Activated CD4-positive, alpha-beta T cell treated with anti-CD3 and anti-CD28 coated beads for 48 hours (primary cell): ENCODE measurements at regions not wholly inside any gene's neighbourhood (a gene's known extent, or its start where the extent isn't known, plus 50 kb on each side); places are given as distances from the start of the nearest gene placed in this dataset.
A peak's percentile ranks its signal among the peaks of the same experiment; 100 is the strongest.
"Not testable (repeated sequence)": the region's sequence is repeated elsewhere in the genome, so short reads cannot be mapped to it uniquely, and the experiment has no call there.

ENCODE experiments used
- DNase-seq: peaks from one replicate; pipeline ENCODE4 v3.0.0-alpha.2; 2020

GRCh38 chr4:112063260-112063659, 82.0 kb upstream of the FAM241A start:
- DNase-seq = no peak

GRCh38 chr4:112069110-112069509, 76.1 kb upstream of the FAM241A start:
- no peak for DNase-seq

- DNase-seq = no peak
Measured at GRCh38 chr4:112073181-112073580, 72.1 kb upstream of the FAM241A start.

- DNase-seq = peak; percentile 27
Measured at GRCh38 chr4:112075129-112075753, 70.0 kb upstream of the FAM241A start.

DNA sequence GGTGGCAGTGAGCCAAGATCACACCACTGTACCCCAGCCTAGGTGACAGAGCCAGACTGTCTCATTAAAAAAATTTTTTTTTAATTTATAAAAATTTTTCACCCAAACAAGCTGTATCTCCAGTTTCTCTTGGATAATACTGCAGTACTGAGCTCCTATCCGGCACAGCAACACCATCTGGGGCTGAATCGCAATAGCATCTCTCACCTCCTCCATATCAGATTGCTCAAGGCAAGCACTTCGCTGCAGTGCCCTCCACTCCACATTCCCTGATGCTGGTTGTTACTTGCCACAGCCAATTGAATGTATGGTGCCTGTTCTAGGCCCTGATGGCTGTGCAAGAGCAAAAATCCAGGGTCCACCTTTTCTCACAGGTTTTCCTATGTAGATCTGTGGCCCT, 69.3 kb upstream of the FAM241A start:
- no peak for DNase-seq

DNA sequence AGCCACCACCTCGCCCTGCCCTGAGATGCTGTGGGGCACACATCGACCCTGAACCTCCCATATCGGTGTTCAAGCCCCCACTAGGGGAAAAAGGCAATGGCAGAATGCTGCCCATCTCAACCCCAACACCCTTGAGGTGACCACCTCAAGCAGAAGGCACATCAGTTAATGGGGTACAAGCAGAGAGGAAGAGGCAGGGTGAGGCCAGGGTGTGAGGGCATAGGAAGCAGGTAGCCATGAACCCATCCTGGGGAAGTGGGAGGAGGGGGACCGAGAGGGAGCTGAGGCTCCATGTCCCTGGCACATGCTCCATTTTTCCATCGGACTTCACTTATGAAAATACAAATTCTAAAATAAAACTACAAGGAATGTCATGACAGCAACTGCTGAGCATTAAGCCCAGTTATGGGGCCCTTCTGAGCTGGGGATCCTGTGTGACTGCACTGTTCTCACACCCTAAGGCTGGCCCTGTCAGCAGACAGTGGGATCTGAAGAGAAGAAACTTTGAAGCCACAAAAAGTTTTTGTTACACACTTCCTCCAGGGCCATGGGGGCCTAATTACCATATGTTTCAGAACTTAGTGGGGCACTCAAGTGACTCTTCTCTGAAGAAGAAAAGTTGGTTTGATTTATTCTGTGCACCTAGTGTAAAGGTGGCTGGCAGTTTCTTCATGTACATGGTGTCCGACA, 68.2 kb upstream of the FAM241A start:
- no peak for DNase-seq

DNA sequence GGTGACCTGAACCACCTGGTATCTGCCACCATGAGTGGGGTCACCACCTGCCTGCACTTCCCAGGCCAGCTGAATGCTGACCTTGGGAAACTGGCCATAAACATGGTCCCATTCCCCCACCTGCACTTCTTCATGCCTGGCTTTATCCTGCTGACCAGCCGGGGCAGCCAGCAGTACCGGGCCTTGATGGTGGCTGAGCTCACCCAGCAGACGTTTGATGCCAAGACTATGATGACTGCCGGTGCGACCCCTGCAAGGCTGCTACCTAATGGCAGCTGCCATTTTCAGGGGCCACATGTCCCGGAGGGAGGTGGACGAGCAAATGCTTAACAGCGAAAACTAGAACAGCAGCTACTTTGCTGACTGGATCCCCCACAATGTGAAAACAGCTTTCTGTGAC, 67.5 kb upstream of the FAM241A start:
- DNase-seq = no peak

DNA sequence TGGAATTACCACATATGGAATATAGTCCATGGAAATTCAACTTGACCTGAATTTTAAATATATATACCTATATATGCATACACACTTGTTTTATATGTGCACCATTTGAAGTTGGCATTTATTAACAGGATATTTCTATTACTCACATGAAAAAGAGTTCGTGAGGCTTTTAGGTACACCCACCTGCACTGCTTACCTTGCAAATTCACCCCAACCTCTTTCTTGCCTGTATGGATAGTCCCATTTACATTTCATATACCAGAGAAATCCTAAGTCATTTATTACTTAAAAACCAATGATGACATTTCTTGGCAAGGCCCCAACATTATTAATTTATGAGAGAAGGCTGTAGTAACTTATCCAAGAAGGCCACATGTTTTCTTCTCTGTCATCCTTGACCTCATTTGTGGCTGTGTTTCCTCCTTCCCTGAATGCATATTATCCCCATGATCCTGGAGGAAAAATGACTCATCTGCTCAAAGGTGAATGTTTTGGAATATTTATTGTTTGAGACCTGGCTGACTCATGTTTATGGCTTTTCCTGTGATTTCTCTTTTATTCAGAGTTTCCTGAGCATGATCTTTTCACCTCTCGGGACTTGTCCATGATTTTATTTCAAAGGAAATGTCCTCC, 62.2 kb upstream of the FAM241A start:
- no peak for DNase-seq

- no peak for DNase-seq
Measured at GRCh38 chr4:112083587-112084347, 61.5 kb upstream of the FAM241A start.

DNA sequence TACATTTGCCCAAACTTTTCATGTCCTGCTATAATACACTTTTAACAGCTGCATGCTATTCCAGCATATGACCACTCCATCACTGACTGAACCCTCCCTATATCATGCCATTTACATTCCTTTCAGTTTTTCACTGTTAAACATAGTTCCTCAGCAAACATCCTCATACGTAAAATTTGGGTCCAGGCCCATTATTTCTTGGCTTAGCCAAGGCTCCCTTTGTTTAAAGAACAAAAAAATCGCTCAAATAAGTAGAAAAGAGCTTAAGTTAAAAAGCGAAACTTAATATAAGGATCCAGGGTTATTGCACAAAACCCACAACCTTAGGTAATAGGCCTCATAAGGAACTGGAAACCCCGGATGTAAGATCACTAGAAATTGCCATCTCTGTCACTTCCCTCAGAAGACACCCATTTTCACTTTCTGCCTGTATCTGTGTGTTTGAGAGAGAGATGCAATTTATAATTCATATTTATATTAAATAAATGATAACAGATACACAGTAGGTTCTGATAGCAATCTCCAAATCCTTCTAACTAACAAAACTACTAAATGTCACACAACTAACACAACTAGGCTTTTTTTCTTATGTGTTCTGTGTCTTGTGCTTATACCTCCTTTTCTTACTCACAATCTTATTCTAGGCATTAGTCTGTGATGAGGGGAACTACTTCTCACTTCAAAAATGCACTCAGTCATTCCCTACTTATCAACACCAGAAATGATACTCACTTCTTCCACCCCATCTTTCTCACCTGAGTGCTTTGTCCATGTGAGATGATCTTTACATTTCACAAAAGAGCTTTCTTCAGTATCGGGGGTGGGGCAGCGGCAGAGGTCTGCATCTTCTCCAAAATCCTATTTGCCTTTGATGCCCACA, 59.9 kb upstream of the FAM241A start:
- DNase-seq = no peak

DNA sequence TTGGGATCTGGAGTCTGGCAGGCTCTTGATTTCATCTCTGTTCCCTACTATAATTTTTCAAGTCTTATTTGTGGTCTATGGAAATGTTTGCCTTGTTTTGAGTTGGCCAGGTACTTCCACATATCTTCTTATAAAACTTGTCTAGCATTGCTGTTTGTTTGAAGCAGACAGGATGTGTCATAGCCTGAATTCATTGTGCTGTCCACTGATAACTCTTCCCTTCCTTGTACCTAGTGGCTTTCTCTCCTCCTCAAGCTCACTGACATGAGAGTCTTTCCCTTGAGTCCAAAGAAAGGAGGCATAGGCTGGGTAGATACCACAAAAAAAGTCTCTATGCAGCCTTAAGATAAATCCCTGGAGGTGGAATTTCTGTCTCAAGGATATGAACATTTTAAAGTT, 59.2 kb upstream of the FAM241A start:
- DNase-seq = no peak

DNA sequence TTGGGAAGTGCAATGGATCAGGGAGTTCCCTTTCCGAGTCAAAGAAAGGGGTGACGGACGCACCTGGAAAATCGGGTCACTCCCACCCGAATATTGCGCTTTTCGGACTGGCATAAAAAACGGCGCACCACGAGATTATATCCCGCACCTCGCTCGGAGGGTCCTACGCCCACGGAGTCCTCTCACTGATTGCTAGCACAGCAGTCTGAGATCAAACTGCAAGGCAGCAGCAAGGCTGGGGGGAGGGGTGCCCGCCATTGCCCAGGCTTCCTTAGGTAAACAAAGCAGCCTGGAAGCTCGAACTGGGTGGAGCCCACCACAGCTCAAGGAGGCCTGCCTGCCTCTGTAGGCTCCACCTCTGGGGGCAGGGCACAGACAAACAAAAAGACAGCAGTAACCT, 58.6 kb upstream of the FAM241A start:
- not testable (repeated sequence) for DNase-seq

- not testable (repeated sequence) for DNase-seq
Measured at GRCh38 chr4:112092330-112092729, 52.9 kb upstream of the FAM241A start.

DNA sequence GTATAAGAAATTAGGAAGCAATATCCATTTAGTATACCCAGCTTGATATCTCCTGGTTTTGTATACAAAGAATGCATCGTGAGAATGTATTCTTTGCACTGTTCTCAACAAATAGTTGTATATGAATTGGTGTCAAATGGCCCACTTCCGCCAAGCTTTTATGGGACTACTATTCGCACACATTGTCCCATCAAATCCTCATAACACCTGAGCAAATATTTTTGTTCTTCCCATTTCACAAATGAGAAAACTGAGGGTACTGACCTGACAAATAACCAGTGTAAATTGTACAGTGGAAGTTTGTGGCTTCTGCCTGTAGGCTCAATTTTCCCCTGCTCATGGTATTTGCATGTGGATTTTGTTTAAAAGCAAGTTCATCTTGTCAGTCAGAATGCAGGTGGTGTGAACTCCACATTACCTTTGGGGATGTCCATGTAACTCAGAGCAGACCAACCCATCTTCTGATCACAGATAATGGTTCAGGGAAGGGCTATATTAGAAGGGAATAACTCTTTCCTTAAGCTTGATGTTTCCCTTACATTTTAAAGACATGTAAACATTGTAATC, 51.5 kb upstream of the FAM241A start:
- DNase-seq = no peak

GRCh38 chr4:112094330-112094729, 50.9 kb upstream of the FAM241A start:
- DNase-seq = no peak
